ENCODE measurements at regions not wholly inside any gene's neighbourhood (a gene's known extent, or its start where the extent isn't known, plus 50 kb on each side); places are given as distances from the start of the nearest gene placed in this dataset.

GRCh38 chr10:21208666-21209316, 311.7 kb upstream of the NEBL start:
- TF ChIP-seq EZH2 (IDR thresholded peaks at IDR 0.05; ENCODE audit: borderline replicate concordance, low read depth, low read length, severe bottlenecking) (no peak), CTCF (IDR thresholded peaks at IDR 0.05; ENCODE audit: borderline replicate concordance, extremely low read depth, low read length, poor library complexity, severe bottlenecking) (no peak)

All from DND-41 (cell line).